Duodenal mucosa (tissue), 2 donors: ENCODE measurements at regions not wholly inside any gene's neighbourhood (a gene's known extent, or its start where the extent isn't known, plus 50 kb on each side); places are given as distances from the start of the nearest gene placed in this dataset.
"Not testable (repeated sequence)": the region's sequence is repeated elsewhere in the genome, so short reads cannot be mapped to it uniquely, and the experiment has no call there.

Source experiments
- H3K27ac ChIP-seq: one replicate; pipeline ENCODE4 v1.7.0; 2013; ENCODE audit warnings: low read depth, low read length
- H3K27me3 ChIP-seq, 2 donors: one replicate each; pipeline ENCODE4 v1.7.0; 2013; ENCODE audit warnings: low read length in 2 of 2, control low read depth in 1 of 2; ENCODE audit not compliant: insufficient read depth in 2 of 2, control insufficient read depth in 1 of 2
- H3K36me3 ChIP-seq, 2 donors: one replicate each; pipeline ENCODE4 v1.7.0; 2013; ENCODE audit warnings: low read length in 2 of 2, control low read depth in 1 of 2; ENCODE audit not compliant: insufficient read depth in 2 of 2, control insufficient read depth in 1 of 2
- H3K4me1 ChIP-seq, 2 donors: one replicate each; pipeline ENCODE4 v1.7.0; 2013; ENCODE audit warnings: low read length in 2 of 2, control low read depth in 1 of 2; ENCODE audit not compliant: insufficient read depth in 2 of 2, control insufficient read depth in 1 of 2
- H3K4me3 ChIP-seq, 2 donors: one replicate each; pipeline ENCODE4 v1.7.0; 2013; ENCODE audit warnings: low read length in 2 of 2, low read depth in 1 of 2
- H3K9ac ChIP-seq, 2 donors: one replicate each; pipeline ENCODE4 v1.7.0; 2013; ENCODE audit warnings: low read length in 2 of 2, low read depth in 1 of 2
- H3K9me3 ChIP-seq, 2 donors: one replicate each; pipeline ENCODE4 v1.7.0; 2013; ENCODE audit warnings: low read length in 2 of 2, control low read depth in 1 of 2; ENCODE audit not compliant: control insufficient read depth in 1 of 2

DNA sequence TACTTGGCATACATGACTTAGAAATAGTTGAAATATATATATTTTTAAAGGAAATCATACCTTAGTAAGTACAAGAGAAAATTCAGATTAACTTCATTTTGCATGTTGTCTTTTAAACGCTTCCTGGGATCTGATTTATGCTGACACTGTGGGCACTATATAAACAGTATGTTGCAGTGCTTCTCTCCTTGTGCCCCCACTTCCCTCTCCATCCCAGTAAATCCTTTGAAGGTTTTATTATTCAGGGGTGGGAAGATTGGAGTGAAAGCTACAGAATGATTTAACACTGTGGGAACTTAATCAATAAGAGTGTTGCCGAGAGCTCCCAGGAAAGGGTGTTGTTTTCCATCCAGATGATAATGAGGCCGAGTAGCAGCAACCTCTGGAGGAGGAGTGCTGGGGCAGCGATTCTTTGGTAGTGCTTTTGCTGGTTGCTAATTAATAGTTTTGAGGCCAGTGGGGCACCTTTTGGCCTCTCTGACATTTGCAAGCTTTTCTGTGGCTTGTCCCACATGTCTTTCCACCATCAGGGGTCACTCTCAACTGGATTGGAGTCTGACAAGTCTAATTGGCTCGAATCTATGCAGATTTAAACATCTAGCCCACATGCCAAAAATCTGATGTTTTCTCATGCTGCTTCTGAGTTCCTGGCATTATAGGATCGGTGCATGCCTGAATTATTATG lies 183.0 kb upstream of the MMS22L start:
- Histone ChIP-seq H3K27me3 (no peaks in the 10 kb centered on the region), H3K36me3 (no peaks in the 10 kb centered on the region), H3K9ac (no peak overlapping the region), H3K4me3 (no peak overlapping the region), H3K9me3 (no peaks in the 10 kb centered on the region), H3K4me1 (no peaks in the 10 kb centered on the region), H3K27ac (no peak overlapping the region)

DNA sequence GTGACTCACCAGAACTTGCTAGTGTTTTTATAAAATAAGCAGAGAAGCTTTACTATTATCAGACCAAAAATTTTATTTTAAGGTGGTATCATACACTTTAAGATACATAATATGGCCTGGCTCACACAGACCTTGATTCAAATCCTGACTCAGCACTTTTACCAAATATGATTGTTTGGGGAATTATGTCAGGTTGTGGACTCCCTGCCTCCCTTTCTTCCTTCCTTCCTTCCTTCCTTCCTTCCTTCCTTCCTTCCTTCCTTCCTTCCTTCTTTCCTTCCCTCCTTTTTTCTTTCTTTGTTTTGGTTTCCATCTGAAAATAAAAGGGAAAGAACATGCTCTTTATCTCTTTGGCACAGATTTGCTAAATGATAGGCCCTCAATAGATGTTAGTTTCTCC lies 186.0 kb upstream of the MMS22L start:
- no peak overlapping the region for H3K9ac ChIP-seq
- H3K4me3 ChIP-seq = no peak overlapping the region

DNA sequence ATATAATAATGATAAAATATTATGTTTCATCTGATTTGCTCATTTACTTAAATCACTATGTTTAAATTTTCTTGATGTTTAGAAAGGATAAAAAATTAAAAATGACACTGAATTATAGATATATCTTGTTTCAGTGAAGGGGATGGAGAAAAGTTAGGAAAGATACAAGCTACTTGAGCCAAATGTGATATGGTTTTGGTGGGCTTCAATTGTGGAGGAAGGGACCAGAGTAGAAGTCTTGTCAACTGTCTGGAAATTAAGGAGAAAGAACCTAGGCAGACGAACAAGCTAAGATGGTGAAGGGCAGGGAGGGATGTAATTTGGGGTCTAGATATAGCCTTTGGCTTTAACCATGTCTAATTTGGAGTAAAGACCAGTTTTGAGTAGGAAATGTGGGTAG lies 186.4 kb upstream of the MMS22L start:
- Histone ChIP-seq H3K9me3 (no peaks in the 10 kb centered on the region), H3K36me3 (no peaks in the 10 kb centered on the region), H3K27me3 (no peaks in the 10 kb centered on the region), H3K4me3 (no peak overlapping the region), H3K9ac (no peak overlapping the region), H3K27ac (no peak overlapping the region), H3K4me1 (no peaks in the 10 kb centered on the region)

More for the DNA sequence above, 186.0 kb upstream of the MMS22L start:
- no peak overlapping the region for H3K27ac ChIP-seq
- no peaks in the 10 kb centered on the region for H3K27me3 ChIP-seq
- H3K36me3 ChIP-seq = no peaks in the 10 kb centered on the region
- H3K4me1 ChIP-seq = no peaks in the 10 kb centered on the region
- H3K9me3 ChIP-seq = no peaks in the 10 kb centered on the region

DNA sequence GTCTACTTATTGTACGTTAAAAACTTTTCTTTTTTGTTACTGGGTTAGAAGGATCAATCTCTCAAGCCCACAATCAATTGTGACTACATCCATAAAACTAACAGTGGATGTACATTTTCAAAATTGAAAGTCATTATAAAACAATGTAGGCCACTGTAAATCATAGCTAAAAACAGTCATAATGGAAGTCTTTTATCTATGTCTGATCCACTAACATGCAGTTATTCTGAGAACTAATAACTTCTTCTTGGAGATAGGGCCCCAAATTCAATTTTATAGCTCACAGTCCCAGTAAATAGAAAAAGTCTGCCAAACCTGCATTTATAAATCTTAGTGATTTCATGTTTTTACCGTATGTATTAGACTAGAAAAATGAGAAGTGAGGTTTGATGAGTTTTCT lies 187.3 kb upstream of the MMS22L start:
- Histone ChIP-seq H3K27ac (no peak overlapping the region), H3K4me3 (no peak overlapping the region), H3K27me3 (no peaks in the 10 kb centered on the region), H3K9me3 (no peaks in the 10 kb centered on the region), H3K36me3 (no peaks in the 10 kb centered on the region), H3K9ac (no peak overlapping the region), H3K4me1 (no peaks in the 10 kb centered on the region)

DNA sequence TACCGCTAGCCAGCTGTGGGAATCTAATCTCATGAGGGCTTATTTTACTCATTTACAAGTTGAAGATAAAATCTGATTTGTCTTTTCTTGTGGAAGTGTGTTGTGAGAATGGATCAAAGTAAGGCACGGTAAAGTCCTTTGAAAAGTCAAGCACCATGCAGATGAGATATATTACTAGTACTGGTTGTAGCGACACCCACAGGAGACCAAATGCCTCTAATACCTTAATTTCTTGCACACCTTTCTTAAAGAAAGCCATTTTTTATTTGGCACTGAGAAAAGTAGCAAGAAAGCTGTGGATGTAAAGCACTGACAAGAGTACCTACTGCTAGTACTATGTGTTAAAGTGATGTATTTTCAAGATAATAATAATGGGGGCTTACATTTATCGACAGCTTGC lies 191.0 kb upstream of the MMS22L start:
- Histone ChIP-seq H3K9ac (no peak overlapping the region), H3K4me3 (no peak overlapping the region), H3K4me1 (no peaks in the 10 kb centered on the region), H3K27ac (no peak overlapping the region), H3K9me3 (no peaks in the 10 kb centered on the region), H3K27me3 (no peaks in the 10 kb centered on the region), H3K36me3 (no peaks in the 10 kb centered on the region)

DNA sequence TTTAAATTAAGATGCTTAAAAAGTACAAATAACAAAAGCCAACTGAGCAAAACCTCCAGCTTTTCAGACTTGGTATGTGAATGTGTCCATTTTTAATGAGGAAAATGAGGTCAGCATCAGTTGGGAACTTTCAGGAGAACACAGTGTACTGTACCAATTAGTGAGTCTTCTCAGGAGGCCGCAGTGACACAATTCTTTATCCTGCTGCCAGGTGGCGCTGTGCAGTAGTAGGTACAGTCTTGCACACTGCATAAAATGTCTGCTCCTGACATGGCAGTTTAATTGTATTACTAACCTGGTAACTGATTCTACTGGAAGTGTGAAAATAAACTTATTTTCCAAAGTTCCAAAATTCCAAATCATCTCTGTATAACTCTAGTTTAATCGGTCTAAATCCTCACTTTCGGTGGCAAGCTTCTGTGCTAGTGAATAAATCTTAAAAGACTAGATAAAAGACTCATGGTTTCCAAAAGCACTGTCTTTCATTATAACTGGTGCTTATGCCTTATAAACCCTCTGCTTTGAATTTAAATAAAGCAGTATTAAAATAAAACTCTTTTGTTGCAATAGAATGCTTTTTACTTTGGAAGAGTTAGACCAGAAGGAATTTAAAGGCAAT lies 214.8 kb upstream of the MMS22L start:
- H3K27me3 ChIP-seq = no peaks in the 10 kb centered on the region
- H3K4me3 ChIP-seq = no peak overlapping the region
- H3K9ac ChIP-seq = no peak overlapping the region
- H3K9me3 ChIP-seq = no peaks in the 10 kb centered on the region
- H3K27ac ChIP-seq = no peak overlapping the region
- no peaks in the 10 kb centered on the region for H3K36me3 ChIP-seq
- H3K4me1 ChIP-seq = no peaks in the 10 kb centered on the region

DNA sequence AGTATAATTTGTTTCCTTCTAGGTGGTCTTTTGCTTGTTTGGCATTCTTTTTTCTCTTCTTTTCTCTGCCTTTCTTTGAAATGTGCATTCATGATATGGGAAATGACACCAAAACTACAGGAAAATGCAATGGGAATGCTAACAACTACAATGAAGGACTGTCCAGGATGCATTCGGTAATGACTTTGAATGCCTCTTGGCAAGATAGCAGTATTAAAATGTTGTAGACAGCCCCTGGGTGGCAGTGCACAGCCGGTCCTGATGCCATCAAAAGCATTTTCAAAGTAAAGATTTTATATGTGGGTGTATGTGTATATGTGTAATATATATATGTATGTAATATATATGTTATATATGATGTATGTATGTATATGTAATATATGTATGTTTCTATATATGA lies 218.8 kb upstream of the MMS22L start:
- H3K36me3 ChIP-seq = no peaks in the 10 kb centered on the region
- H3K4me1 ChIP-seq = no peaks in the 10 kb centered on the region
- H3K27me3 ChIP-seq = no peaks in the 10 kb centered on the region
- H3K4me3 ChIP-seq = no peak overlapping the region
- no peak overlapping the region for H3K27ac ChIP-seq
- H3K9me3 ChIP-seq = no peaks in the 10 kb centered on the region
- H3K9ac ChIP-seq = no peak overlapping the region

DNA sequence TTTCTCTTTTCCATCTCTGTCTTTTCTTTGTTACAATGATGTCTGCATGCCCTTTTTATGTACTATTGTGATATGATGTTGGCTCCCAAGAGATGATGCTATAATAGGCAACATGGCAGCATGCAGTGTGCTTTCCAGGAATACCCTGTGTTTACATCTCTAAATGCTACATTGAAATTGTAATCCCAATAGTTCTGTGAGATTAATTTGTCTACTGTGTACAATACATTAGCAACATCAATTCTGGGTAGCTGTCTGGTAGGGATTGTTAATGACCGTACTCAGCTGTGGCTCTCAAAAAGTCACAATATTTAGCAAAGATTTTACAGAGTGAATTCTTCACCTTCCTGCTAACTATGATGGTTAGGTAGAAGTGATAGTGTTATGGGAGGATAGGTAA lies 225.6 kb upstream of the MMS22L start:
- no peak overlapping the region for H3K9ac ChIP-seq
- H3K9me3 ChIP-seq = no peaks in the 10 kb centered on the region
- H3K4me3 ChIP-seq = no peak overlapping the region
- H3K36me3 ChIP-seq = no peaks in the 10 kb centered on the region
- no peaks in the 10 kb centered on the region for H3K4me1 ChIP-seq
- H3K27ac ChIP-seq = no peak overlapping the region
- no peaks in the 10 kb centered on the region for H3K27me3 ChIP-seq

DNA sequence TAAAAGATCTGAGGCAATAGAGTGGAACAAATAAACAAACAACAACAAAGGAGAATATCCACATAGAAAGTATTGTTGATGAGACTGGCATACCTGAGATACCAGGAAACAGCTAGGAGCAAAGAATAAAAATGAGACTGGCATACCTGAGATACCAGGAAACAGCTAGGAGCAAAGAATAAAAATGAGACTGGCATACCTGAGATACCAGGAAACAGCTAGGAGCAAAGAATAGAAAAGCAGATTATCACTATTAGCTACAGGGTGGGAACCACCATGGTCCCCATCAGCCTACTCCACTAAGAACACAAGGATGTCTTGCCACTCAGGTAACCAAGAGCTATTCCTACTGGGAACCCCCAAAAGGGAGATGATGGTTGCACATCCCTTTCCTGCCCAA lies 230.2 kb upstream of the MMS22L start:
- H3K27ac ChIP-seq, H3K27me3 ChIP-seq, H3K9ac ChIP-seq, H3K9me3 ChIP-seq, H3K36me3 ChIP-seq, H3K4me3 ChIP-seq, H3K4me1 ChIP-seq: not testable (repeated sequence)

DNA sequence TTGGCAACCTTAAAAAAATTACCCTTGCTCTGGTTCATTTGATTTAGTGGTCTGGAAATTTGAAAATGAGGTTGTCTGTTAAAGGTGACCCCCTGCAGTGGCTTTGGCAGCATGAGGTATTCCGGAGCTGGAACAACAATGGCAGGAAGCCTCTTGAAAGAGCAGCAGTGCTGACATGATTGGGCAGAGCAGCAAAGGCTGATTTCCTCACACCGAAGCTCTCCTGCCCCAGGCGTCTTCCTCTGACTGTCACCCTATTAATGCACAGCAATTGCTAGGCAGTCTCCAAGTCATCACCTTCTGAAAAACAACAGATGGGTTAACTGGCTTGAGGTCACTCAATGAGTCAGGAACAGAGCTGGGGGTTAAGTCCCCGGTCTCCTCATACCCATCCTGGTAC lies 241.8 kb upstream of the MMS22L start:
- Histone ChIP-seq H3K27ac (no peak overlapping the region), H3K27me3 (no peaks in the 10 kb centered on the region), H3K9ac (no peak overlapping the region), H3K9me3 (no peaks in the 10 kb centered on the region), H3K4me1 (no peaks in the 10 kb centered on the region), H3K36me3 (no peaks in the 10 kb centered on the region), H3K4me3 (no peak overlapping the region)
